ACHN (cell line): ENCODE measurements at regions not wholly inside any gene's neighbourhood (a gene's known extent, or its start where the extent isn't known, plus 50 kb on each side); places are given as distances from the start of the nearest gene placed in this dataset.
"Not testable (repeated sequence)": the region's sequence is repeated elsewhere in the genome, so short reads cannot be mapped to it uniquely, and the experiment has no call there.

Experiments used
- DNase-seq: peaks from one replicate; pipeline ENCODE4 v3.0.0-alpha.2; 2015
- in situ Hi-C: cut with HindIII; loops from 2 replicates; pipeline ENCODE4 v1.10.0; 2017; ENCODE audit warnings: low sequenced_read_pairs, low pct_ligation_motif_present, low pct_unique_long_range_greater_than_20kb

- in situ Hi-C loops, DNase-seq: not testable (repeated sequence)
Observed at GRCh38 chr14:89468030-89468429, 51.0 kb upstream of the FOXN3 start.

GRCh38 chr14:89466944-89467343 lies 49.9 kb upstream of the FOXN3 start:
- no peak for DNase-seq
- in situ Hi-C loops, result no loop called here
